ENCODE measurements at regions not wholly inside any gene's neighbourhood (a gene's known extent, or its start where the extent isn't known, plus 50 kb on each side); places are given as distances from the start of the nearest gene placed in this dataset.

- FAIRE-seq (no peak), DNase-seq (ENCODE audit: low spot score) (no peak)
Observed at GRCh38 chr5:9698125-9698826, 68.1 kb upstream of the TAS2R1 start.

- no peak for FAIRE-seq
- no peak for DNase-seq (ENCODE audit: low spot score)
Observed at GRCh38 chr5:9692576-9692975, 62.4 kb upstream of the TAS2R1 start.

- DNase-seq (ENCODE audit: low spot score) (no peak), FAIRE-seq (no peak)
Observed at GRCh38 chr5:9691261-9691660, 61.1 kb upstream of the TAS2R1 start.

GRCh38 chr5:9690751-9691150 lies 60.6 kb upstream of the TAS2R1 start:
- DNase-seq (ENCODE audit: low spot score) (no peak), FAIRE-seq (no peak)

- DNase-seq (ENCODE audit: low spot score) (peak; percentile 76), FAIRE-seq (peak; percentile 84)
Observed at GRCh38 chr5:9686216-9686615, 56.1 kb upstream of the TAS2R1 start.

GRCh38 chr5:9681706-9682105 lies 51.6 kb upstream of the TAS2R1 start:
- FAIRE-seq, result no peak
- DNase-seq (ENCODE audit: low spot score), result no peak
